Right lobe of liver (tissue), 6 donors: ENCODE measurements at regions not wholly inside any gene's neighbourhood (a gene's known extent, or its start where the extent isn't known, plus 50 kb on each side); places are given as distances from the start of the nearest gene placed in this dataset.

ENCODE experiments used
- ATAC-seq, 4 donors: fragments of 200-7000 bp; cut with Tn5 transposase; one replicate each; pipeline ENCODE4 v1.9.1; 2020; ENCODE audit warnings: mild to moderate bottlenecking in 4 of 4, moderate library complexity in 4 of 4
- DNase-seq, 3 donors: peaks; one replicate each; pipeline ENCODE4 v3.0.0-alpha.2; 2020
- H3K27ac ChIP-seq, 3 donors: fragments of 200-600 bp; one replicate each; pipeline ENCODE4 v1.8.0; 2022
- H3K27me3 ChIP-seq, 2 donors: fragments of 200-600 bp; one replicate each; pipeline ENCODE4 v1.8.0; 2022
- H3K36me3 ChIP-seq, 4 donors: fragments of 200-600 bp; sonication (generic) in 1 of 4; one replicate each; pipeline versions ENCODE4 v1.5.1 to v1.8.0; 2017 to 2022; ENCODE audit warnings: control low read depth in 1 of 4
- H3K4me1 ChIP-seq, 4 donors: fragments of 200-600 bp; sonication (generic) in 1 of 4; one replicate each; pipeline versions ENCODE4 v1.5.1 to v1.8.0; 2017 to 2022; ENCODE audit warnings: control low read depth in 1 of 4
- H3K4me3 ChIP-seq, 3 donors: fragments of 200-600 bp; one replicate each; pipeline ENCODE4 v1.8.0; 2022
- H3K9me3 ChIP-seq, 4 donors: fragments of 200-600 bp; sonication (generic) in 1 of 4; one replicate each; pipeline versions ENCODE4 v1.5.1 to v1.8.0; 2017 to 2022; ENCODE audit warnings: control low read depth in 1 of 4
- POLR2A ChIP-seq: fragments of 450-650 bp; IDR thresholded peaks from one replicate; pipeline ENCODE4 v1.6.1; 2017; ENCODE audit warnings: antibody characterized with exemption, mild to moderate bottlenecking
- WGBS: methylation state at CpG from one replicate; pipeline ENCODE4 v1.1.6; 2018; ENCODE audit warnings: low coverage, low lambda C conversion rate; ENCODE audit not compliant: insufficient coverage; ENCODE audit errors: missing lambda C conversion rate; 5-methylcytosine and 5-hydroxymethylcytosine counted together
- intact Hi-C, 2 donors: fragments of 100-400 bp; cut with DNase I; formaldehyde crosslinking; loops; one replicate each; pipeline versions ENCODE4 v1.11.2 to v1.14.1; 2022
- TF ChIP-seq, protein P1 (sequence below), 4 donors: fragments of 200-600 bp in 3 of 4; fragments of 450-650 bp in 1 of 4; IDR thresholded peaks; one replicate each; pipeline versions ENCODE4 v1.5.1 to v1.8.0; 2016 to 2022; ENCODE audit warnings: antibody characterized with exemption in 4 of 4, mild to moderate bottlenecking in 2 of 4
- donor health status: DM: no; HTN: yes; CAD: no.
- donor health status: DM: no; HTN: no; CAD: no.
- donor health status: DM: no; HTN: no; CAD: no.
- donor health status: DM: no; HTN: yes; CAD: no.
- donor health status: DM: no; HTN: yes; CAD: no.

DNA sequence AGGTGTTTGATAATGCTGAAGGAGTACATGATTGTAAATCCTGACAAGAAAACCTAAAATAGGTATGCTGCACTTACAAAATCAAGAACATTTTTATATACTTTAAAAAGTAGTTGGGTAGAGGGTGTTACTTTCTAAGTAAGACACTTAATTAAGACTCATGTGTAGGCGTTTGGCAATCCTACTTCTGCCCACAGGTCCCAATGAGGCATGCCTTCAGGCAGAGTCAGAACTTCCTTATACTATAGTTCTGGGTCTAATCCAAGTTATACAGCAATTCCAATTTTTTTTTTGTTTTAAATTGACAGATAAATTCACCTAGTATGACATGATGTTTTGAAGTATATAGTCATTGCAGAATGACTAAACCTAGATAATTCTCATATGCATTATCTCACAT is 1188.5 kb upstream of the PHF14 start:
- intact Hi-C loops = no loop called here
- DNase-seq = no peak
- Histone ChIP-seq H3K4me3 (no peak overlapping the region), H3K36me3 (no peaks in the 10 kb centered on the region), H3K4me1 (no peaks in the 10 kb centered on the region), H3K27me3 (no peaks in the 10 kb centered on the region), H3K9me3 (no peaks in the 10 kb centered on the region), H3K27ac (no peak overlapping the region)
- TF ChIP-seq, protein P1, sequence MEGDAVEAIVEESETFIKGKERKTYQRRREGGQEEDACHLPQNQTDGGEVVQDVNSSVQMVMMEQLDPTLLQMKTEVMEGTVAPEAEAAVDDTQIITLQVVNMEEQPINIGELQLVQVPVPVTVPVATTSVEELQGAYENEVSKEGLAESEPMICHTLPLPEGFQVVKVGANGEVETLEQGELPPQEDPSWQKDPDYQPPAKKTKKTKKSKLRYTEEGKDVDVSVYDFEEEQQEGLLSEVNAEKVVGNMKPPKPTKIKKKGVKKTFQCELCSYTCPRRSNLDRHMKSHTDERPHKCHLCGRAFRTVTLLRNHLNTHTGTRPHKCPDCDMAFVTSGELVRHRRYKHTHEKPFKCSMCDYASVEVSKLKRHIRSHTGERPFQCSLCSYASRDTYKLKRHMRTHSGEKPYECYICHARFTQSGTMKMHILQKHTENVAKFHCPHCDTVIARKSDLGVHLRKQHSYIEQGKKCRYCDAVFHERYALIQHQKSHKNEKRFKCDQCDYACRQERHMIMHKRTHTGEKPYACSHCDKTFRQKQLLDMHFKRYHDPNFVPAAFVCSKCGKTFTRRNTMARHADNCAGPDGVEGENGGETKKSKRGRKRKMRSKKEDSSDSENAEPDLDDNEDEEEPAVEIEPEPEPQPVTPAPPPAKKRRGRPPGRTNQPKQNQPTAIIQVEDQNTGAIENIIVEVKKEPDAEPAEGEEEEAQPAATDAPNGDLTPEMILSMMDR (IDR thresholded peaks at IDR 0.05) = no peak
- no peak for ATAC-seq
- WGBS = 38% methylated on average over 1 of the region's 1 CpG

DNA sequence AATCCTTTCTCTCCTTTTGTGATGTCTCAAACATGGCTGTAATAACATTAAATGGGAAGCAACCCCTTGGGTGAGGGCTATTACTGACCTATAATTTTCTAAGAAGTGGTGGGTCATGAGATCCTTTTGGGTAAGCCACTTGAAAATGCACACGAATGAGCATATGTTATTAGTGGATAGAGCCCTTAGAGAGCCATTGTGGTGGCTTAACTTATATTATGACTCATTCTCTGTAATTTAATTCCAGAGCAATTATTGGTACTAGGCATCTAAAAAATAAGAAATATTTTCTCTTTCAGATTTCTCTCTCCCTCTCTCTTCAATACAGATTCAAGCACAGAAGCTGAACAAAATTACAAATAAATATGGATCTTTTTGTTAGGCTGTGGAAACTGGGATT is 1177.4 kb upstream of the PHF14 start:
- Histone ChIP-seq H3K4me1 (no peaks in the 10 kb centered on the region), H3K4me3 (no peak overlapping the region), H3K27ac (no peak overlapping the region), H3K36me3 (no peaks in the 10 kb centered on the region), H3K9me3 (no peaks in the 10 kb centered on the region), H3K27me3 (no peaks in the 10 kb centered on the region)
- 40% methylated on average over 1 of the region's 1 CpG for WGBS
- no peak for TF ChIP-seq POLR2A
- TF ChIP-seq, protein P1 (IDR thresholded peaks at IDR 0.05) = no peak
- intact Hi-C loops = no loop called here
- ATAC-seq (no peak), DNase-seq (no peak)

DNA sequence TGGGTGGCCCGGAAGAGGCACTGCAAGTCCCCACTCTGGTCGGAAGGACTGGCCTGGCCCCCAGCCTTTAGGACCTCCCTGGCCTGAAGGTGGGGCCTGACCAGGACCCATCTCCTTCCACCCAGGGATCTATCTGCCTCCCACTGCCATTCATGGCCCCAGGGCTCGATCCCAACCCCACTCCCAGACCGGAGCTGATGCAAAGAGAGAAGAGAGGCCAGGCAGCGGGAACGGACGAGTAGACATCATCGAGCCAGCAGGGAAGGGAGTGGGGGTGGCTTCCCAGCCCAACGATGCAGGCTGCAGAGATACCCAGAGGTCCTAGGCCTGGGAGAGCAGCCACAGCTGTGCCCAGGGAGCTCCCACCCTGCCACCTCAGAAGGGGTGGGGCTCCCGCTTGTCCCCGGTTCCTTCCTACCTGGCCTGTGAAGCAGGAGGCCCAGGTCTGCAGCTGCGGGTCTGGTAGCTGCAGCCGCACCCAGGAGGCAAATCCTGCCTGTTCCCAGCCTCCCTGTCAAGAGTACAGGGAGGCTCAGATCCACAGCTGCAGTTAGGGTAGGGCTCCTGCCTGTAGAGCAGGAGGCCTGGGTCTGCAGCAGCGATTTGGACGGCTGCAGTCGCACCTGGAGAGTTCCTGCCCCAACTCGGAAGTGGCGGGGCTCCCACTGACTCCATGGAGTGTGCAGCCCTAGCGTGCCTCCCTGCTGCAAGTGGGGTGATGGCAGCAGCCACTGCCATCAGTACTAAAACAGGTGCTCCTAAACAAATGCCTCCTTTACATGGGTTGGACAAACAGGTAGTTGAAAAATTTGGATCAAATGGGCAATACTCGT is 1151.0 kb upstream of the PHF14 start:
- intact Hi-C loops = no loop called here
- no peaks in the 10 kb centered on the region for H3K4me1 ChIP-seq
- no peak overlapping the region for H3K4me3 ChIP-seq
- no peaks in the 10 kb centered on the region for H3K9me3 ChIP-seq
- no peaks in the 10 kb centered on the region for H3K27me3 ChIP-seq
- no peak overlapping the region for H3K27ac ChIP-seq
- no peaks in the 10 kb centered on the region for H3K36me3 ChIP-seq
- TF ChIP-seq, protein P1 (IDR thresholded peaks at IDR 0.05) = no peak
- TF ChIP-seq POLR2A = no peak
- DNase-seq (peak; percentile 16 to 41 (median 31)), ATAC-seq (no peak)
- 17% methylated on average over 1 of the region's 20 CpGs for WGBS

DNA sequence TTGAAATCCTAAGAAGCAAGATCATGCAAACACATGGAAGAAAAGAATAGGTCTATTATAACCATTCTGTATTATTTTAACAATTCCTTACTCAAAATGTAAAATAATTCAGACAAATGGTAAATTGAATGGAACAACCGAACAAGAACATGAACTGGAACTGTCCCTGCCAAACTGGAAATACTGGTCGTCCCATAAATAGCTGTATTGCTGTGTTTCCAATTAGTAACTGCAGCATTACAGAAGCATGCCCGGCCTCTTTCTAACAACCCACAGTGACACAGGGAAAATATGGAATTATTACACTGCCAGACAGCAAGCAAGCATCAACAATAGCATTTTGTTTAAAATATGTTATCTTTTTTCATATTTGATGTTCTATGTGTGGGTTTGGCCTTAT is 1138.5 kb upstream of the PHF14 start:
- H3K36me3 ChIP-seq = no peaks in the 10 kb centered on the region
- H3K9me3 ChIP-seq = no peaks in the 10 kb centered on the region
- H3K4me1 ChIP-seq = no peaks in the 10 kb centered on the region
- TF ChIP-seq, protein P1 (IDR thresholded peaks at IDR 0.05) = no peak
- TF ChIP-seq POLR2A = no peak
- intact Hi-C loops = no loop called here
- WGBS = 84% methylated on average over 3 of the region's 3 CpGs
- no peak overlapping the region for H3K4me3 ChIP-seq
- H3K27ac ChIP-seq = no peak overlapping the region
- no peak for DNase-seq
- no peaks in the 10 kb centered on the region for H3K27me3 ChIP-seq
- ATAC-seq = no peak
